ENCODE measurements at regions not wholly inside any gene's neighbourhood (a gene's known extent, or its start where the extent isn't known, plus 50 kb on each side); places are given as distances from the start of the nearest gene placed in this dataset.

DNA sequence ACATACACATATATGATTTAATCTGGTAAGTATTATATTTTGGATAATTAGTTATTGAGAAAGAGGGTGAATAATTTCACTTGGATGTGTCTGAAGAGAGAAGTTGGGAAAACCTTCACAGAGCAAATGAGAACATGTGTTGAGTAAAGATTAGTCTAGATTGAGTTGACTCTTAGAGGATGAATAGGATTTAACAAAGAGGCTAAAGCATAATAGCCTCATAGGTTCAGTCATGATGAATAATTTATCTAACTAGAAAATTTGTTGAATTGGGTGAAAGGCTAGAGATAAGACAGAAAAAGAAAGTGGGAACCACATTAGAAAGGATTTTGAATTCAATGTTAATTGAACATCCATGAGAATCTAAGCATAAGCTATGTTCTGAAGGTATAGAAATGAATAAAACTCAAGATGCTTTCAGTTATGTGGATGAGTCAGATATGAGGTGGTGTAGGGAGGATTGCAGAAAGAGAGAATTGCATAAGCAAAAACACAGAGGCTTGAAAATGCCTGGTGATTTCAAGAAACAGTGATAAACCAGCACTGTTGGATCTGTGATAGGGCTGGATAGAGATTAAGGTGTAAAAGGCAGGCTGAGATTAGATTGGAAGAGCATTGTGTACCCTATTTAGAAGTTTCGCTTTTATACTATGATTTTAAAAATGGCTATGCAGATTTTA, 207.6 kb upstream of the NR3C2 start:
- no peak for TF ChIP-seq KDM1A (IDR thresholded peaks at IDR 0.05; ENCODE audit: borderline replicate concordance, low read length)
- no peak for TF ChIP-seq JUND (IDR thresholded peaks at IDR 0.05; ENCODE audit: low read length)
- no peak for TF ChIP-seq SP1 (IDR thresholded peaks at IDR 0.05; ENCODE audit: low read depth, low read length)
- TF ChIP-seq, protein P1, sequence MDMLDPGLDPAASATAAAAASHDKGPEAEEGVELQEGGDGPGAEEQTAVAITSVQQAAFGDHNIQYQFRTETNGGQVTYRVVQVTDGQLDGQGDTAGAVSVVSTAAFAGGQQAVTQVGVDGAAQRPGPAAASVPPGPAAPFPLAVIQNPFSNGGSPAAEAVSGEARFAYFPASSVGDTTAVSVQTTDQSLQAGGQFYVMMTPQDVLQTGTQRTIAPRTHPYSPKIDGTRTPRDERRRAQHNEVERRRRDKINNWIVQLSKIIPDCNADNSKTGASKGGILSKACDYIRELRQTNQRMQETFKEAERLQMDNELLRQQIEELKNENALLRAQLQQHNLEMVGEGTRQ (IDR thresholded peaks at IDR 0.05; ENCODE audit: low read length) = no peak
- TF ChIP-seq, protein P2, sequence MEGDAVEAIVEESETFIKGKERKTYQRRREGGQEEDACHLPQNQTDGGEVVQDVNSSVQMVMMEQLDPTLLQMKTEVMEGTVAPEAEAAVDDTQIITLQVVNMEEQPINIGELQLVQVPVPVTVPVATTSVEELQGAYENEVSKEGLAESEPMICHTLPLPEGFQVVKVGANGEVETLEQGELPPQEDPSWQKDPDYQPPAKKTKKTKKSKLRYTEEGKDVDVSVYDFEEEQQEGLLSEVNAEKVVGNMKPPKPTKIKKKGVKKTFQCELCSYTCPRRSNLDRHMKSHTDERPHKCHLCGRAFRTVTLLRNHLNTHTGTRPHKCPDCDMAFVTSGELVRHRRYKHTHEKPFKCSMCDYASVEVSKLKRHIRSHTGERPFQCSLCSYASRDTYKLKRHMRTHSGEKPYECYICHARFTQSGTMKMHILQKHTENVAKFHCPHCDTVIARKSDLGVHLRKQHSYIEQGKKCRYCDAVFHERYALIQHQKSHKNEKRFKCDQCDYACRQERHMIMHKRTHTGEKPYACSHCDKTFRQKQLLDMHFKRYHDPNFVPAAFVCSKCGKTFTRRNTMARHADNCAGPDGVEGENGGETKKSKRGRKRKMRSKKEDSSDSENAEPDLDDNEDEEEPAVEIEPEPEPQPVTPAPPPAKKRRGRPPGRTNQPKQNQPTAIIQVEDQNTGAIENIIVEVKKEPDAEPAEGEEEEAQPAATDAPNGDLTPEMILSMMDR (IDR thresholded peaks at IDR 0.05; ENCODE audit: control extremely low read depth in 1 of 3, insufficient read depth in 1 of 3, low read depth in 1 of 3, low read length in 3 of 3) = no peak
- no peak for TF ChIP-seq CHD2 (IDR thresholded peaks at IDR 0.05; ENCODE audit: low read length)
- TF ChIP-seq TBP (IDR thresholded peaks at IDR 0.05; ENCODE audit: low read depth, low read length) = no peak
- TF ChIP-seq POLR2AphosphoS5 (IDR thresholded peaks at IDR 0.05; ENCODE audit: low read depth, low read length) = no peak
- TF ChIP-seq POLR2A (IDR thresholded peaks at IDR 0.05; ENCODE audit: control extremely low read depth in 1 of 2, low read depth in 2 of 2, low read length in 2 of 2) = no peak
- TF ChIP-seq TAF1 (IDR thresholded peaks at IDR 0.05; ENCODE audit: low read depth, low read length) = no peak
- no peak for TF ChIP-seq HDAC2 (IDR thresholded peaks at IDR 0.05; ENCODE audit: borderline replicate concordance in 1 of 2, low read depth in 2 of 2, low read length in 2 of 2)
- no peak for TF ChIP-seq TAF7 (optimal IDR thresholded peaks at IDR 0.05; ENCODE audit: borderline replicate concordance, low read depth, low read length)

All from H1 (cell line).